Neural crest cell (in vitro differentiated cells): ENCODE measurements at regions not wholly inside any gene's neighbourhood (a gene's known extent, or its start where the extent isn't known, plus 50 kb on each side); places are given as distances from the start of the nearest gene placed in this dataset.

ENCODE experiments used
- DNase-seq: peaks from one replicate; pipeline ENCODE4 v3.0.0; 2021; ENCODE audit warnings: low read depth, mixed read lengths, low spot score
- H3K27ac Mint-ChIP-seq: one replicate; pipeline ENCODE4 v1.8.0; 2021; ENCODE audit warnings: mild to moderate bottlenecking, mixed read lengths; ENCODE audit not compliant: unreplicated experiment
- H3K27me3 Mint-ChIP-seq: 2 replicates; pipeline ENCODE4 v1.8.0; 2021; ENCODE audit warnings: low read depth, mild to moderate bottlenecking, mixed read lengths
- H3K36me3 Mint-ChIP-seq: 2 replicates; pipeline ENCODE4 v1.8.0; 2021; ENCODE audit warnings: low read depth, mild to moderate bottlenecking, mixed read lengths
- H3K4me1 Mint-ChIP-seq: 2 replicates; pipeline ENCODE4 v1.8.0; 2021; ENCODE audit warnings: mixed read lengths
- H3K4me3 Mint-ChIP-seq: one replicate; pipeline ENCODE4 v1.8.0; 2021; ENCODE audit warnings: mild to moderate bottlenecking, mixed read lengths
- H3K9me3 Mint-ChIP-seq: 2 replicates; pipeline ENCODE4 v1.8.0; 2021; ENCODE audit warnings: mixed read lengths
- TF ChIP-seq, protein P1 (sequence below): fragments of 200-600 bp; sonication (generic); conservative IDR thresholded peaks from 2 replicates; pipeline ENCODE4 v1.5.0; 2021; ENCODE audit warnings: antibody characterized with exemption, mild to moderate bottlenecking

DNA sequence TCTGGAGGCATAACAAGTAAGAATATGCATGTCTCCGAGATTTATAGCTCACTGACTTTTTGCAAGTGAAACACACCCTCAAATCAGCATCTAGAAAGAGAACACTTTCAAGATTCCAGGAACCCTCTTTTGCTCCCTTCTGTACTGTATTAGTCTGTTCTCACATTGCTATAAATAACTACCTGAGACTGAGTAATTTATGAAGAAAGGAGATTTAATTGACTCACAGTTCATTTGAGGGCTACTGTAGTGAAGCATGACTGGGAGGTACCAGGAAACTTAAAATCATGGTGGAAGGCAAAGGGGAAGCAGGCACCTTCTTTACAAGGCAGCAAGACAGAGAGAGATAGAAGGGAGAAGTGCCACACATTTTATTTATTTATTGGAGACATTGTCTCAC is 269.9 kb downstream of the UTRN start:
- DNase-seq: no peak
- no peaks in the 10 kb centered on the region for H3K27me3 Mint-ChIP-seq
- peaks cover 11% of the 10 kb centered on the region for H3K36me3 Mint-ChIP-seq
- TF ChIP-seq, protein P1, sequence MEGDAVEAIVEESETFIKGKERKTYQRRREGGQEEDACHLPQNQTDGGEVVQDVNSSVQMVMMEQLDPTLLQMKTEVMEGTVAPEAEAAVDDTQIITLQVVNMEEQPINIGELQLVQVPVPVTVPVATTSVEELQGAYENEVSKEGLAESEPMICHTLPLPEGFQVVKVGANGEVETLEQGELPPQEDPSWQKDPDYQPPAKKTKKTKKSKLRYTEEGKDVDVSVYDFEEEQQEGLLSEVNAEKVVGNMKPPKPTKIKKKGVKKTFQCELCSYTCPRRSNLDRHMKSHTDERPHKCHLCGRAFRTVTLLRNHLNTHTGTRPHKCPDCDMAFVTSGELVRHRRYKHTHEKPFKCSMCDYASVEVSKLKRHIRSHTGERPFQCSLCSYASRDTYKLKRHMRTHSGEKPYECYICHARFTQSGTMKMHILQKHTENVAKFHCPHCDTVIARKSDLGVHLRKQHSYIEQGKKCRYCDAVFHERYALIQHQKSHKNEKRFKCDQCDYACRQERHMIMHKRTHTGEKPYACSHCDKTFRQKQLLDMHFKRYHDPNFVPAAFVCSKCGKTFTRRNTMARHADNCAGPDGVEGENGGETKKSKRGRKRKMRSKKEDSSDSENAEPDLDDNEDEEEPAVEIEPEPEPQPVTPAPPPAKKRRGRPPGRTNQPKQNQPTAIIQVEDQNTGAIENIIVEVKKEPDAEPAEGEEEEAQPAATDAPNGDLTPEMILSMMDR: no peak
- H3K9me3 Mint-ChIP-seq: no peaks in the 10 kb centered on the region
- no peak overlapping the region for H3K27ac Mint-ChIP-seq
- H3K4me3 Mint-ChIP-seq: no peak overlapping the region
- H3K4me1 Mint-ChIP-seq: peaks cover 6% of the 10 kb centered on the region

GRCh38 chr6:144559865-144560593 is 274.9 kb downstream of the UTRN start:
- Mint-ChIP-seq H3K27me3 (no peaks in the 10 kb centered on the region), H3K36me3 (peaks cover 9% of the 10 kb centered on the region), H3K9me3 (no peaks in the 10 kb centered on the region), H3K4me3 (no peak overlapping the region), H3K27ac (peak overlapping the region; percentile 66), H3K4me1 (peaks cover 10% of the 10 kb centered on the region)
- no peak for DNase-seq
- TF ChIP-seq, protein P1: no peak

DNA sequence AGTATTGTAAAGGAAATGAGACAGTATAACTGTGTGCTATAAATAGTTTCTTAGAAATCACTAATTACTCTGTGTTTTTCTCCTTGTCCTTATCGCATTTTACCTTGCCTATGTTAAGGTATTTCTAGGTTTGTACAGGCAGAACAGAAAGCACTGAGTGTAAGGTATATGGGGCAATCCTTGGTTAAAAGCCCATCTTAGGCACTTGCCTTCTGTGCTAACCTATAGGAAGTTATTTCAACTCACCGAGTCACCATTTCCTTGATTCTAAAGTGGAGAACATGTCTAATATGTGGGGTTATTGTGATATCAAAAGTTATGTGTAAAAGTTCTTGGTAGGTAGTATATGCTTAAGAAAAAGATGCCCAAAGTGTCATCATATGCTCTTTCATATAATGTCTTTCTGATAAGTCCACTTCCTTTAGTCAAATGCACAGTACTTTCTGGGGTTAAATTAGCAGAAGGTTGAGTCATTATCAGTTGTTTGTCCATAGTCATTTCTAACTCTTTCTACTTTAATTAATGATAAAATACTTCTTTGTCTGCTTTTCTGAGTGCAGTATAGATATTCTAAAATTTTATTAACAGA is 276.4 kb downstream of the UTRN start:
- H3K4me3 Mint-ChIP-seq: no peak overlapping the region
- peaks cover 3% of the 10 kb centered on the region for H3K36me3 Mint-ChIP-seq
- H3K27me3 Mint-ChIP-seq: no peaks in the 10 kb centered on the region
- no peaks in the 10 kb centered on the region for H3K9me3 Mint-ChIP-seq
- no peak for DNase-seq
- TF ChIP-seq, protein P1: no peak
- peaks cover 10% of the 10 kb centered on the region for H3K4me1 Mint-ChIP-seq
- H3K27ac Mint-ChIP-seq: no peak overlapping the region

DNA sequence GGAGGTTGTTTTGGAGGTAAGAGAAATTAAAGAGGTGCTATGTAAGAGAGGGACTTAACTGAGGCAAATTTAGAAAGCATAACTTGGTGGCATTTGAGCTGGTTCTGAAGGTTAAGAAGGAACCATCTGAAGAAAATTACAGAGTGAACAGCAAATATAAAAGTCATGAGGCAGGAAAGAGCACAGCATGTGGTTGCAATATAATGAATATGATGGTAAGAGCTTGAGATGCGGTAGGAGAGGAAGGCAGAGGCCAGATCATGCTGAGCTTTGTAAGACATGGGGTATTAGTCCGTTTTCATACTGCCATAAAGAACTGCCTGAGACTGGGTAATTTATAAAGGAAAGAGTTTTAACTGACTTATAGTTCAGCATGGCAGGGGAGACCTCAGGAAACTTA is 279.1 kb downstream of the UTRN start:
- TF ChIP-seq, protein P1: no peak
- DNase-seq: no peak
- Mint-ChIP-seq H3K4me1 (peaks cover 10% of the 10 kb centered on the region), H3K9me3 (no peaks in the 10 kb centered on the region), H3K27ac (no peak overlapping the region), H3K27me3 (no peaks in the 10 kb centered on the region), H3K36me3 (peaks cover 6% of the 10 kb centered on the region), H3K4me3 (no peak overlapping the region)

- no peak for DNase-seq
- Mint-ChIP-seq H3K27ac (no peak overlapping the region), H3K4me3 (no peak overlapping the region), H3K27me3 (no peaks in the 10 kb centered on the region), H3K9me3 (no peaks in the 10 kb centered on the region), H3K36me3 (peaks cover 8% of the 10 kb centered on the region), H3K4me1 (no peaks in the 10 kb centered on the region)
- TF ChIP-seq, protein P1: no peak
These were observed 281.9 kb downstream of the UTRN start for GRCh38 chr6:144566868-144567615.
